Colonic mucosa (tissue), 4 donors: ENCODE measurements at regions not wholly inside any gene's neighbourhood (a gene's known extent, or its start where the extent isn't known, plus 50 kb on each side); places are given as distances from the start of the nearest gene placed in this dataset.

ENCODE experiments used
- DNase-seq: peaks from one replicate; pipeline ENCODE4 v3.0.0-alpha.2; 2020
- H3K27ac ChIP-seq: fragments of 200-600 bp; one replicate; pipeline ENCODE4 v1.8.0; 2021
- H3K27me3 ChIP-seq: fragments of 200-600 bp; one replicate; pipeline ENCODE4 v1.8.0; 2021
- H3K36me3 ChIP-seq: fragments of 200-600 bp; one replicate; pipeline ENCODE4 v1.8.0; 2021
- H3K4me1 ChIP-seq: fragments of 200-600 bp; one replicate; pipeline ENCODE4 v1.8.0; 2021; ENCODE audit warnings: mild to moderate bottlenecking
- H3K4me3 ChIP-seq: fragments of 200-600 bp; one replicate; pipeline ENCODE4 v1.8.0; 2021
- H3K9ac ChIP-seq, 2 donors: one replicate each; pipeline ENCODE4 v1.7.0; 2013; ENCODE audit warnings: control low read depth in 2 of 2, low read depth in 2 of 2, low read length in 2 of 2
- H3K9me3 ChIP-seq: fragments of 200-600 bp; one replicate; pipeline ENCODE4 v1.8.0; 2021
- CTCF ChIP-seq: fragments of 200-600 bp; IDR thresholded peaks from one replicate; pipeline ENCODE4 v1.8.0; 2022; ENCODE audit warnings: antibody characterized with exemption, mild to moderate bottlenecking
- intact Hi-C: fragments of 100-400 bp; cut with DNase I; formaldehyde crosslinking; loops from one replicate; pipeline ENCODE4 v1.14.1; 2022
- donor health status: healthy.
- donor health status: DM: no; HTN: no; CAD: no.
- donor health status: DM: no; HTN: no; CAD: no.

- Histone ChIP-seq H3K36me3 (no peaks in the 10 kb centered on the region), H3K9me3 (no peaks in the 10 kb centered on the region), H3K4me1 (no peaks in the 10 kb centered on the region), H3K27ac (no peak overlapping the region), H3K9ac (no peak overlapping the region), H3K4me3 (no peak overlapping the region), H3K27me3 (no peaks in the 10 kb centered on the region)
- DNase-seq, result no peak
- no peak for TF ChIP-seq CTCF
- intact Hi-C loops, result no loop called here
Observed at GRCh38 chr2:16290311-16291020, 350.1 kb downstream of the MYCN start.

- Histone ChIP-seq H3K9me3 (no peaks in the 10 kb centered on the region), H3K36me3 (no peaks in the 10 kb centered on the region), H3K4me1 (no peaks in the 10 kb centered on the region), H3K27ac (no peak overlapping the region), H3K4me3 (no peak overlapping the region), H3K27me3 (no peaks in the 10 kb centered on the region), H3K9ac (no peak overlapping the region)
- intact Hi-C loops, result loop anchor here (5.0 kb wide), 1 partner anchor 651 kb away; no protein-coding TSS in a partner anchor
- TF ChIP-seq CTCF, result no peak
- DNase-seq, result no peak
Observed at GRCh38 chr2:16288371-16289112, 348.2 kb downstream of the MYCN start.

- DNase-seq, result no peak
- Histone ChIP-seq H3K9ac (no peak overlapping the region), H3K4me1 (no peaks in the 10 kb centered on the region), H3K27me3 (no peaks in the 10 kb centered on the region), H3K4me3 (no peak overlapping the region), H3K9me3 (no peaks in the 10 kb centered on the region), H3K36me3 (no peaks in the 10 kb centered on the region), H3K27ac (no peak overlapping the region)
- no peak for TF ChIP-seq CTCF
- intact Hi-C loops, result loop anchor here (5.0 kb wide), 1 partner anchor 651 kb away; no protein-coding TSS in a partner anchor
Observed at GRCh38 chr2:16287831-16288230, 347.5 kb downstream of the MYCN start.

- H3K9me3 ChIP-seq, result no peaks in the 10 kb centered on the region
- no peaks in the 10 kb centered on the region for H3K27me3 ChIP-seq
- DNase-seq, result no peak
- intact Hi-C loops, result loop anchor here (5.0 kb wide), 1 partner anchor 650 kb away; no protein-coding TSS in a partner anchor
- TF ChIP-seq CTCF, result no peak
- H3K27ac ChIP-seq, result no peak overlapping the region
- H3K9ac ChIP-seq, result no peak overlapping the region
- H3K4me1 ChIP-seq, result no peaks in the 10 kb centered on the region
- no peak overlapping the region for H3K4me3 ChIP-seq
- H3K36me3 ChIP-seq, result no peaks in the 10 kb centered on the region
Observed at GRCh38 chr2:16287281-16287680, 346.9 kb downstream of the MYCN start.

- H3K27ac ChIP-seq, result no peak overlapping the region
- H3K4me3 ChIP-seq, result no peak overlapping the region
- intact Hi-C loops, result loop anchor here (5.0 kb wide), 1 partner anchor 649 kb away; no protein-coding TSS in a partner anchor
- TF ChIP-seq CTCF, result no peak
- H3K27me3 ChIP-seq, result no peaks in the 10 kb centered on the region
- no peak for DNase-seq
- H3K4me1 ChIP-seq, result no peaks in the 10 kb centered on the region
- H3K36me3 ChIP-seq, result no peaks in the 10 kb centered on the region
- no peak overlapping the region for H3K9ac ChIP-seq
- no peaks in the 10 kb centered on the region for H3K9me3 ChIP-seq
Observed at GRCh38 chr2:16285813-16286510, 345.6 kb downstream of the MYCN start.
